AG04450 (cell line): ENCODE measurements at regions not wholly inside any gene's neighbourhood (a gene's known extent, or its start where the extent isn't known, plus 50 kb on each side); places are given as distances from the start of the nearest gene placed in this dataset.

Experiments
- CTCF ChIA-PET: fragments of 300-600, 350-600 bp; formaldehyde crosslinking; extraction: SDS; loops from one replicate; lab custom pipeline; 2022; ENCODE audit warnings: antibody characterized with exemption, inconsistent platforms; lab: Charles Lee
- POLR2A ChIA-PET: fragments of 350-600 bp; formaldehyde crosslinking; extraction: SDS; loops from one replicate; lab custom pipeline; 2021; ENCODE audit warnings: antibody characterized with exemption, inconsistent platforms; lab: Yijun Ruan, JAX
- DNase-seq: peaks from one replicate; pipeline ENCODE4 v3.0.0-alpha.2; 2011; ENCODE audit warnings: low read depth, low spot score
- H3K27ac ChIP-seq: one replicate; pipeline ENCODE4 v1.5.1; 2012; ENCODE audit warnings: low read depth, low read length, control low read depth
- H3K27me3 ChIP-seq: one replicate; pipeline ENCODE4 v1.6.0; 2012; ENCODE audit warnings: low read length; ENCODE audit not compliant: control insufficient read depth, insufficient read depth
- H3K4me3 ChIP-seq: 2 replicates; pipeline ENCODE4 v1.5.1; 2011; ENCODE audit warnings: mild to moderate bottlenecking, low read depth, low read length, control low read depth
- H3K9me3 ChIP-seq: 2 replicates; pipeline ENCODE4 v1.5.1; 2012; ENCODE audit warnings: low read length; ENCODE audit not compliant: control insufficient read depth, insufficient read depth
- TF ChIP-seq, protein P1 (sequence below): IDR thresholded peaks from 2 replicates; pipeline ENCODE4 v1.5.1; 2011; ENCODE audit warnings: low read depth, low read length, control low read depth, inconsistent platforms

DNA sequence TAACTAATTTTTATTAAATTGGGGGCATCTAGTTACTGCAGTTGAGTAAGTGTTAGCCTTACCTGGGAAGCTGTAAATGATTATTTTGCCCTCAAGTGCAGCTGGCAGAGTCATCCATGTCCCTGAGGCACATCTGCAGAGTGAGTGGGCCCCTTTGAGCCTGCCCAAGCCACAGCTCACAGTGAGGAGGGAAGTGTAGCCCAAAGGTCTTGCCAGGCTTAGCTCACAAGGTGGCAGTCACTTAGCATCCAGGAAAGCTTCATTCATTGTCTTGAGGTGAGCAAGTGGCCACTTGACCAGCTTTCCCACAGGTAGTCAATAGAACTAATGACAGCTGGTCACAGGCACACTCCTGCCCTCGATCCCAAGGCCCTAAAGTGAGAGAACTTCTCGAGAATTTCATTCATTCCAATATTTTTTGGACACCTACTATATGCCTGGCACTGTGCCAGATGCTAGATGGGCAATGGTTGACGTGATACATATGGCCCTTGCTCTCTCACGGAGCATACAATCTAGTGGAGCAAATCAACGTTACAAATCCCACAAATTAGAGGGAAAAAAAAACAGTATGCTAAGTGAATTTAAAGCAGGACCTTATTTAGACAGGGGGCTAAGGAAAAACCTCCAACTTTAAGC, 163.3 kb upstream of the IL12A start:
- no peak overlapping the region for H3K27ac ChIP-seq
- no peak for DNase-seq
- ChIA-PET CTCF (interaction anchor here (1.6 to 4.8 kb wide), 3 partner anchors 20 to 181 kb away, joined by 6 to 78 read pairs (median 29); no protein-coding TSS in a partner anchor), POLR2A (no interaction called here)
- no peaks in the 10 kb centered on the region for H3K27me3 ChIP-seq
- TF ChIP-seq, protein P1, sequence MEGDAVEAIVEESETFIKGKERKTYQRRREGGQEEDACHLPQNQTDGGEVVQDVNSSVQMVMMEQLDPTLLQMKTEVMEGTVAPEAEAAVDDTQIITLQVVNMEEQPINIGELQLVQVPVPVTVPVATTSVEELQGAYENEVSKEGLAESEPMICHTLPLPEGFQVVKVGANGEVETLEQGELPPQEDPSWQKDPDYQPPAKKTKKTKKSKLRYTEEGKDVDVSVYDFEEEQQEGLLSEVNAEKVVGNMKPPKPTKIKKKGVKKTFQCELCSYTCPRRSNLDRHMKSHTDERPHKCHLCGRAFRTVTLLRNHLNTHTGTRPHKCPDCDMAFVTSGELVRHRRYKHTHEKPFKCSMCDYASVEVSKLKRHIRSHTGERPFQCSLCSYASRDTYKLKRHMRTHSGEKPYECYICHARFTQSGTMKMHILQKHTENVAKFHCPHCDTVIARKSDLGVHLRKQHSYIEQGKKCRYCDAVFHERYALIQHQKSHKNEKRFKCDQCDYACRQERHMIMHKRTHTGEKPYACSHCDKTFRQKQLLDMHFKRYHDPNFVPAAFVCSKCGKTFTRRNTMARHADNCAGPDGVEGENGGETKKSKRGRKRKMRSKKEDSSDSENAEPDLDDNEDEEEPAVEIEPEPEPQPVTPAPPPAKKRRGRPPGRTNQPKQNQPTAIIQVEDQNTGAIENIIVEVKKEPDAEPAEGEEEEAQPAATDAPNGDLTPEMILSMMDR, result no peak
- no peaks in the 10 kb centered on the region for H3K9me3 ChIP-seq
- no peak overlapping the region for H3K4me3 ChIP-seq

- ChIA-PET CTCF (interaction anchor here (0.6 to 7.4 kb wide), 67 partner anchors 8 to 799 kb away, joined by 3 to 122 read pairs (median 6); partner anchors contain the start of genes IL12A and SCHIP1), POLR2A (interaction anchor here (1.0 to 1.2 kb wide), 2 partner anchors 44 to 55 kb away, joined by 3 read pairs; no protein-coding TSS in a partner anchor)
- Histone ChIP-seq H3K27ac (no peak overlapping the region), H3K27me3 (no peaks in the 10 kb centered on the region), H3K9me3 (no peaks in the 10 kb centered on the region), H3K4me3 (no peak overlapping the region)
- DNase-seq, result no peak
- TF ChIP-seq, protein P1, result peak; percentile 56
Observed at GRCh38 chr3:159828542-159828943, 160.1 kb upstream of the IL12A start.

GRCh38 chr3:159829056-159829455, 159.6 kb upstream of the IL12A start:
- Histone ChIP-seq H3K27me3 (no peaks in the 10 kb centered on the region), H3K4me3 (no peak overlapping the region), H3K9me3 (no peaks in the 10 kb centered on the region), H3K27ac (no peak overlapping the region)
- ChIA-PET POLR2A (interaction anchor here (0.7 to 1.2 kb wide), 4 partner anchors 24 to 54 kb away, joined by 3 read pairs; no protein-coding TSS in a partner anchor), CTCF (interaction anchor here (0.6 to 7.4 kb wide), 60 partner anchors 8 to 584 kb away, joined by 3 to 122 read pairs (median 7); partner anchors contain the start of genes IL12A and SCHIP1)
- DNase-seq, result no peak
- TF ChIP-seq, protein P1, result no peak

- Histone ChIP-seq H3K27me3 (no peaks in the 10 kb centered on the region), H3K9me3 (no peaks in the 10 kb centered on the region), H3K4me3 (no peak overlapping the region), H3K27ac (no peak overlapping the region)
- no peak for DNase-seq
- TF ChIP-seq, protein P1, result no peak
- CTCF ChIA-PET, result interaction anchor here (0.6 to 7.4 kb wide), 16 partner anchors 9 to 584 kb away, joined by 3 to 122 read pairs (median 9); partner anchors contain the start of gene IL12A
- POLR2A ChIA-PET, result interaction anchor here (0.7 to 1.1 kb wide), 2 partner anchors 24 to 43 kb away, joined by 3 read pairs; no protein-coding TSS in a partner anchor
Observed at GRCh38 chr3:159829539-159830227, 159.0 kb upstream of the IL12A start.
